ENCODE measurements at regions not wholly inside any gene's neighbourhood (a gene's known extent, or its start where the extent isn't known, plus 50 kb on each side); places are given as distances from the start of the nearest gene placed in this dataset.

DNA sequence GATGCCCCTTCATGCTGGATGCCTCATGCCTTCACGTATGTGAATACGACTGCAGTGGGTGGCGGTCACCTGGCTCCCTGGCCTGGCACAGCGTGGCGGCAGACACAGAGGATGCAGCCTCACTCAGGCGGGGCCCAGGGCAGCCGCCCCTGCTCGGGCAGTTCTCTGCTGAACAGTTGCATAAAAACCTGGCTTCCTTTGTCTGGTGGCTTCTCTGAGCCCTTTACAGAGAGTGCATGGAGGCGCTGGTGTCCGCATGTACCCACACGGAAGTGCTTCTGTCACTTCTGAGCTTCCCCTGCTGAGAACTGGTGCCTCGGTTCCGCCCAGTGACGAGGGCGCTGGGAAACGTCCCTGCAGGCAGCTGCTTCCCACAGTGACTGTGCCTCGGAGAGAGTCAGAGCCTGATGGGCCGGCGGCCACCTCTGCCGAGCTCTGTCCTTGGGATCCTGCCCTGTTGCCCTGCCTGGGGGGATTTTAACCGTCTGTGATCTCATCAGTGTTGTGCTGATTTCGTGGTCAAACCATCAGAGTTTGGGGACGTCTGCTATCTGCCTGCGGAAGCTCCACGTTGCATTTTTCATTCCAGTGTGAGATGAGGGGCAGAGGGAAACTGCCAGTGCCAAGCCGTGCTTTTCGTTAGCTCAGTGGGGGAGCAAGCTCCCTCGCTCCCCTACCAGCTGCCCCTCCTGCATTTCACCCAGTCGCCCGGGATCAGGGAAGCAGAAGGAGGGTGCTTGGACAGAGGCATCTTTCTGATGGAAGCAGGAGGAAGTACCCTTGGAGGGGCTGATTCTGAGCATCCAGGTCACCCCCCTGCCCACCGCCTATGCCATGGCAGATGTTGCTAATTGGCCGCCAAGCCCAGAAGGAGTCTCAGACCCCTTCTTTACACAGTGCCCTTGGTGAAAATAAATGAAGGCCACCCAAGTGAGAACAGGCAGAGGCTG, 153.0 kb upstream of the COL5A1 start:
- no peak for TF ChIP-seq POLR2A (IDR thresholded peaks at IDR 0.05)
- TF ChIP-seq, protein P1, sequence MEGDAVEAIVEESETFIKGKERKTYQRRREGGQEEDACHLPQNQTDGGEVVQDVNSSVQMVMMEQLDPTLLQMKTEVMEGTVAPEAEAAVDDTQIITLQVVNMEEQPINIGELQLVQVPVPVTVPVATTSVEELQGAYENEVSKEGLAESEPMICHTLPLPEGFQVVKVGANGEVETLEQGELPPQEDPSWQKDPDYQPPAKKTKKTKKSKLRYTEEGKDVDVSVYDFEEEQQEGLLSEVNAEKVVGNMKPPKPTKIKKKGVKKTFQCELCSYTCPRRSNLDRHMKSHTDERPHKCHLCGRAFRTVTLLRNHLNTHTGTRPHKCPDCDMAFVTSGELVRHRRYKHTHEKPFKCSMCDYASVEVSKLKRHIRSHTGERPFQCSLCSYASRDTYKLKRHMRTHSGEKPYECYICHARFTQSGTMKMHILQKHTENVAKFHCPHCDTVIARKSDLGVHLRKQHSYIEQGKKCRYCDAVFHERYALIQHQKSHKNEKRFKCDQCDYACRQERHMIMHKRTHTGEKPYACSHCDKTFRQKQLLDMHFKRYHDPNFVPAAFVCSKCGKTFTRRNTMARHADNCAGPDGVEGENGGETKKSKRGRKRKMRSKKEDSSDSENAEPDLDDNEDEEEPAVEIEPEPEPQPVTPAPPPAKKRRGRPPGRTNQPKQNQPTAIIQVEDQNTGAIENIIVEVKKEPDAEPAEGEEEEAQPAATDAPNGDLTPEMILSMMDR (IDR thresholded peaks at IDR 0.05) = no peak
- TF ChIP-seq EP300 (IDR thresholded peaks at IDR 0.05) = no peak

Measured in ovary (tissue), 3 donors.